Neuronal stem cell (in vitro differentiated cells): ENCODE measurements at regions not wholly inside any gene's neighbourhood (a gene's known extent, or its start where the extent isn't known, plus 50 kb on each side); places are given as distances from the start of the nearest gene placed in this dataset.

Experiments used
- DNase-seq: peaks from one replicate; pipeline ENCODE4 v3.0.0-alpha.2; 2013; ENCODE audit warnings: low spot score
- H2AFZ ChIP-seq: one replicate; pipeline ENCODE4 v1.6.1; 2013; ENCODE audit warnings: mild to moderate bottlenecking, low read length, inconsistent platforms
- H2AK5ac ChIP-seq: 2 replicates; pipeline ENCODE4 v1.6.1; 2013; ENCODE audit warnings: low read depth, mild to moderate bottlenecking, inconsistent platforms, low read length, moderate library complexity, mixed read lengths
- H2BK120ac ChIP-seq: 2 replicates; pipeline ENCODE4 v1.6.1; 2013; ENCODE audit warnings: low read depth, mild to moderate bottlenecking, inconsistent platforms, low read length, moderate library complexity, mixed read lengths
- H2BK12ac ChIP-seq: one replicate; pipeline ENCODE4 v1.6.1; 2013; ENCODE audit warnings: low read length, inconsistent platforms
- H2BK15ac ChIP-seq: 2 replicates; pipeline ENCODE4 v1.6.1; 2013; ENCODE audit warnings: mild to moderate bottlenecking, low read length, inconsistent platforms, mixed read lengths
- H2BK5ac ChIP-seq: one replicate; pipeline ENCODE4 v1.6.1; 2013; ENCODE audit warnings: inconsistent platforms, mild to moderate bottlenecking, low read length, moderate library complexity
- H3K14ac ChIP-seq: one replicate; pipeline ENCODE4 v1.6.1; 2013; ENCODE audit warnings: low read length, inconsistent platforms
- H3K18ac ChIP-seq: 2 replicates; pipeline ENCODE4 v1.6.1; 2013; ENCODE audit warnings: low read length, inconsistent platforms
- H3K23ac ChIP-seq: 2 replicates; pipeline ENCODE4 v1.6.1; 2013; ENCODE audit warnings: low read depth, mild to moderate bottlenecking, mixed read lengths, low read length, inconsistent platforms; ENCODE audit not compliant: poor library complexity
- H3K27ac ChIP-seq: replicated peaks from 3 replicates; pipeline ENCODE4 v1.5.1; 2013; ENCODE audit warnings: low read length, inconsistent platforms
- H3K27me3 ChIP-seq, 3 experiments: 2 replicates each; pipeline ENCODE4 v1.6.1; 2013; ENCODE audit warnings: low read length in 3 of 3, mild to moderate bottlenecking in 2 of 3, inconsistent platforms in 1 of 3, low read depth in 1 of 3, mixed read lengths in 1 of 3, moderate library complexity in 1 of 3; ENCODE audit not compliant: control insufficient read depth in 3 of 3, insufficient read depth in 3 of 3
- H3K36me3 ChIP-seq, 2 donors: replicated peaks in 1 of 2; 2 replicates each; pipeline ENCODE4 v1.6.1; 2013; ENCODE audit warnings: low read length in 2 of 2; ENCODE audit not compliant: control insufficient read depth in 2 of 2, insufficient read depth in 2 of 2
- H3K4ac ChIP-seq: 2 replicates; pipeline ENCODE4 v1.6.1; 2013; ENCODE audit warnings: inconsistent platforms, mild to moderate bottlenecking, low read length, moderate library complexity
- H3K4me1 ChIP-seq, 2 donors: 1 replicate in 1 of 2; 2 replicates in 1 of 2; pipeline ENCODE4 v1.6.1; 2013; ENCODE audit warnings: low read length in 2 of 2, low read depth in 1 of 2; ENCODE audit not compliant: control insufficient read depth in 2 of 2, insufficient read depth in 1 of 2
- H3K4me2 ChIP-seq: one replicate; pipeline ENCODE4 v1.6.1; 2013; ENCODE audit warnings: mild to moderate bottlenecking, low read length, inconsistent platforms; ENCODE audit not compliant: insufficient read depth, poor library complexity, severe bottlenecking
- H3K4me3 ChIP-seq, 2 donors: 2 replicates each; pipeline ENCODE4 v1.5.1; 2013; ENCODE audit warnings: low read length in 2 of 2, mild to moderate bottlenecking in 2 of 2, inconsistent platforms in 1 of 2, moderate library complexity in 1 of 2
- H3K79me1 ChIP-seq: one replicate; pipeline ENCODE4 v1.6.1; 2013; ENCODE audit warnings: low read depth, mild to moderate bottlenecking, inconsistent platforms, low read length, moderate library complexity
- H3K9ac ChIP-seq: one replicate; pipeline ENCODE4 v1.6.1; 2013; ENCODE audit warnings: mild to moderate bottlenecking, low read depth, low read length, inconsistent platforms; ENCODE audit not compliant: poor library complexity
- H3K9me3 ChIP-seq, 2 donors: replicated peaks in 1 of 2; 2 replicates each; pipeline versions ENCODE3 to v1.6.1; 2013; ENCODE audit warnings: low read length in 2 of 2, mild to moderate bottlenecking in 2 of 2, inconsistent platforms in 1 of 2, low read depth in 1 of 2, mixed read lengths in 1 of 2, moderate library complexity in 1 of 2; ENCODE audit not compliant: control insufficient read depth in 2 of 2, insufficient read depth in 1 of 2
- H4K8ac ChIP-seq: one replicate; pipeline ENCODE4 v1.6.1; 2013; ENCODE audit warnings: low read depth, mild to moderate bottlenecking, inconsistent platforms, low read length, moderate library complexity
- H4K91ac ChIP-seq: one replicate; pipeline ENCODE4 v1.6.1; 2013; ENCODE audit warnings: low read length, low read depth, mild to moderate bottlenecking, inconsistent platforms; ENCODE audit not compliant: poor library complexity
- WGBS, 2 donors: extraction: QIAGEN DNeasy Blood & Tissue Kit; methylation state at CpG; one replicate each; pipeline ENCODE4 v1.1.7; 2013; ENCODE audit warnings: missing lambda C conversion rate in 2 of 2, mixed read lengths in 1 of 2; ENCODE audit not compliant: insufficient read length in 2 of 2, insufficient replicate concordance in 1 of 2; ENCODE audit errors: extremely low coverage in 2 of 2; 5-methylcytosine and 5-hydroxymethylcytosine counted together

GRCh38 chr11:29040489-29040888 is 932.3 kb downstream of the METTL15 start:
- H3K18ac ChIP-seq: no peak overlapping the region
- no peak overlapping the region for H4K8ac ChIP-seq
- no peaks in the 10 kb centered on the region for H3K79me1 ChIP-seq
- no peak overlapping the region for H3K9ac ChIP-seq
- H3K4me3 ChIP-seq: no peak overlapping the region
- DNase-seq: no peak
- no peak overlapping the region for H2BK120ac ChIP-seq
- no peak overlapping the region for H2AK5ac ChIP-seq
- no peak overlapping the region for H4K91ac ChIP-seq
- H3K23ac ChIP-seq: no peak overlapping the region
- H2BK15ac ChIP-seq: no peak overlapping the region
- H3K14ac ChIP-seq: no peak overlapping the region
- H3K4me1 ChIP-seq: no peaks in the 10 kb centered on the region
- H3K9me3 ChIP-seq: no peaks in the 10 kb centered on the region
- H2AFZ ChIP-seq: no peak overlapping the region
- H3K27ac ChIP-seq: no peak overlapping the region
- H3K4ac ChIP-seq: no peak overlapping the region
- H2BK12ac ChIP-seq: no peak overlapping the region
- no peak overlapping the region for H3K4me2 ChIP-seq
- no peak overlapping the region for H2BK5ac ChIP-seq
- no peaks in the 10 kb centered on the region for H3K36me3 ChIP-seq
- no peaks in the 10 kb centered on the region for H3K27me3 ChIP-seq

- H2BK120ac ChIP-seq: no peak overlapping the region
- no peak overlapping the region for H2BK12ac ChIP-seq
- no peak overlapping the region for H2BK5ac ChIP-seq
- no peaks in the 10 kb centered on the region for H3K27me3 ChIP-seq
- H3K14ac ChIP-seq: no peak overlapping the region
- H4K8ac ChIP-seq: no peak overlapping the region
- H3K4me3 ChIP-seq: no peak overlapping the region
- H3K23ac ChIP-seq: no peak overlapping the region
- no peak for DNase-seq
- no peaks in the 10 kb centered on the region for H3K79me1 ChIP-seq
- no peak overlapping the region for H4K91ac ChIP-seq
- WGBS, 2 donors: no CpG with 5 or more reads among the region's 2 CpGs
- H3K4ac ChIP-seq: no peak overlapping the region
- no peak overlapping the region for H3K9ac ChIP-seq
- no peaks in the 10 kb centered on the region for H3K4me1 ChIP-seq
- no peak overlapping the region for H2AK5ac ChIP-seq
- H3K36me3 ChIP-seq: no peaks in the 10 kb centered on the region
- no peaks in the 10 kb centered on the region for H3K9me3 ChIP-seq
- H2BK15ac ChIP-seq: no peak overlapping the region
- H3K18ac ChIP-seq: no peak overlapping the region
- H3K4me2 ChIP-seq: no peak overlapping the region
- H3K27ac ChIP-seq: no peak overlapping the region
- H2AFZ ChIP-seq: no peak overlapping the region
Measured at GRCh38 chr11:29032384-29033149, 924.4 kb downstream of the METTL15 start.

- H3K27me3 ChIP-seq: peaks cover 0 to 2% (median 0%) of the 10 kb centered on the region in 3 experiments
- H3K36me3 ChIP-seq: no peaks in the 10 kb centered on the region
- no peak overlapping the region for H3K4me3 ChIP-seq
- H3K4ac ChIP-seq: no peak overlapping the region
- H3K4me1 ChIP-seq: no peaks in the 10 kb centered on the region
- no CpG with 5 or more reads among the region's 2 CpGs for WGBS, 2 donors
- DNase-seq: no peak
- H3K18ac ChIP-seq: no peak overlapping the region
- H4K8ac ChIP-seq: no peak overlapping the region
- no peak overlapping the region for H3K27ac ChIP-seq
- no peak overlapping the region for H3K4me2 ChIP-seq
- H2BK12ac ChIP-seq: no peak overlapping the region
- H3K23ac ChIP-seq: no peak overlapping the region
- no peaks in the 10 kb centered on the region for H3K79me1 ChIP-seq
- no peak overlapping the region for H4K91ac ChIP-seq
- H3K14ac ChIP-seq: no peak overlapping the region
- H2BK15ac ChIP-seq: no peak overlapping the region
- H2BK120ac ChIP-seq: no peak overlapping the region
- peaks cover 0 to under 1% of the 10 kb centered on the region in 2 donors for H3K9me3 ChIP-seq
- no peak overlapping the region for H3K9ac ChIP-seq
- no peak overlapping the region for H2BK5ac ChIP-seq
- H2AK5ac ChIP-seq: no peak overlapping the region
- no peak overlapping the region for H2AFZ ChIP-seq
Measured at GRCh38 chr11:29029452-29029851, 921.3 kb downstream of the METTL15 start.

GRCh38 chr11:29027436-29027835 is 919.2 kb downstream of the METTL15 start:
- DNase-seq: no peak
- H2AK5ac ChIP-seq: no peak overlapping the region
- H3K4me2 ChIP-seq: no peak overlapping the region
- WGBS, 2 donors: no CpG with 5 or more reads among the region's 1 CpG
- H3K14ac ChIP-seq: no peak overlapping the region
- no peak overlapping the region for H4K8ac ChIP-seq
- no peak overlapping the region for H2AFZ ChIP-seq
- no peak overlapping the region for H2BK120ac ChIP-seq
- H3K18ac ChIP-seq: no peak overlapping the region
- no peaks in the 10 kb centered on the region for H3K79me1 ChIP-seq
- no peaks in the 10 kb centered on the region for H3K36me3 ChIP-seq
- no peaks in the 10 kb centered on the region for H3K4me1 ChIP-seq
- H3K27ac ChIP-seq: no peak overlapping the region
- peaks cover 0 to 1% of the 10 kb centered on the region in 2 donors for H3K9me3 ChIP-seq
- H3K27me3 ChIP-seq: peaks cover 0 to 2% (median 0%) of the 10 kb centered on the region in 3 experiments
- H3K9ac ChIP-seq: no peak overlapping the region
- H2BK5ac ChIP-seq: no peak overlapping the region
- H2BK12ac ChIP-seq: no peak overlapping the region
- H2BK15ac ChIP-seq: no peak overlapping the region
- no peak overlapping the region for H3K4me3 ChIP-seq
- no peak overlapping the region for H3K23ac ChIP-seq
- no peak overlapping the region for H4K91ac ChIP-seq
- H3K4ac ChIP-seq: no peak overlapping the region
